Epidermal melanocyte (primary cell): ENCODE measurements at regions not wholly inside any gene's neighbourhood (a gene's known extent, or its start where the extent isn't known, plus 50 kb on each side); places are given as distances from the start of the nearest gene placed in this dataset.
"Not testable (repeated sequence)": the region's sequence is repeated elsewhere in the genome, so short reads cannot be mapped to it uniquely, and the experiment has no call there.

Experiments
- DNase-seq: peaks from one replicate; pipeline ENCODE4 v3.0.0; 2011; ENCODE audit warnings: low spot score; ENCODE audit not compliant: insufficient read length

DNA sequence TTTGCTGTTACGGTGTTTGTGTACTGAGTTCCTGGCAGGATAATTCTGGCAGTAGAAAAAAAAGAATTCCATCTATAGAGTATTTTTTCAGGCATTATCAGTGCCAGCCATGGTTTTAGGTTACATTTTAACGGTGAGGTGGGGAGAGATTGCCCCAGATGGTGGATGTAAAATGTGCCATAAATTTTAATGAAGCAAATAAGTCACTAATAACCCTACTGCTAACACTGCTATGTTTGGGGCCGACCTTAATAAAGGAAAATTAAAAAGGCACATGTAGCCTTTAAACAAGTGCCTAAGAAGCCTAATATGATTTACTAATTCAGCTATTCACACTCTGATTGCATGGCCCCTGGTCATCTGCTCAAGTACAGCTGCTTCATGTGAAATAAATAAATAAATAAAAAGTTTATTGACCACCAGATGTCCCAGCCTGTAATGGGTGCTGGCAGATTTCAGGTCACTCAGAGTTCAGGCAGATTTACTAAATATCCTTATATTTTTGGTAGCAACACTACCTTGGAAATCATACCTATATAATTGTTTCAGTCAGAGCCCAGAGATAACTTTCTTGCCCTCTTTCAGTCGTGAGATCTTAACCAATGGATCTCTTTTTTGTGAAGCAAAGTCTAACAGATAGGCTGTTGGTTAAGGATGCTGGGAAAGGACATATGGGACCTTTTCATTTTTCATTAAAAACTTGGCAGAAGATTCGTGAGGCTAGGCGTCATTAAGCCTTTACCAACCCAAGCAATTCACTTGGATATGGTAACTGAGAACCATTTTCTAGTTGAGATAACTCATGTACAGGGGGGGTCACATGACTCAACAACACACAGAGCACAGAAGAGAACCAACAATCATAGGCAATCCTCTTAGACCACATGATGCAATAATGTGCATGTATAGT is 495.0 kb upstream of the NRSN1 start:
- no peak for DNase-seq

DNA sequence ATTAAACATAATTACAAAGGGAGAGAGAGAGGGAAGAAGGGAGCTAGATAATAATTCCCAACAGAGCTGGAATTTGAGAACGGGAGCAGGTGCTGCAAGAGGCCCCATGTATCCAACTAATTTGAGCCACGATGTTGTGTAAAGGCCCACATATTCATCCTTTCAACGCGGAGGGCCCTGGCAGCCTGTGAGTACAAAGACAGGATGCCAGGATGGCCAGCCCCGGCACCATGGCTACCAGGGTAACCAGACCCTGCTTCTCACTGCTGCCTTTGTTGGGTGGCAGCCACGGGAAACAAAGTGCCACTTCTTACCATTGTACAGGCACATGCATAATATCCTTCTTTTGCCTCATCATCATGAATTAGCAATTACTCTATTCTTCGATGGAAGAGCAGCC is 492.0 kb upstream of the NRSN1 start:
- no peak for DNase-seq

DNA sequence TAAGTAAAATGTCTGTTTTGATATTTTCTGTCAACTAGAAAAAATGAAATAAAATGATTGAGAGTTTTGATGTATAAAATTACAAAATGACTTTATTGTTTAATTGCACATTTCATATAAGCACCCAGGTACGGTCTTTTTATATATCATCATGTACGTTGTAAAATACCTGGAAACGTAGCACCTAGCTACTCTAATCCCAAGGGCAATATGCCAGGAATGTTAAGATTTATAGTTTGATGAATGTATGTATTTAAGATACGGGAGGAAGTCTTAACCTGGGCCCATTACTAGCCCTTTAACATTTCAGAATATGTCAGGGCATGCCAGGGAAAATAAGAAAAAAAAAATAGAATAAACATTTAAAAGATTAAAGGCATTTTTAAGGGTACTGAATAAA is 490.9 kb upstream of the NRSN1 start:
- no peak for DNase-seq

DNA sequence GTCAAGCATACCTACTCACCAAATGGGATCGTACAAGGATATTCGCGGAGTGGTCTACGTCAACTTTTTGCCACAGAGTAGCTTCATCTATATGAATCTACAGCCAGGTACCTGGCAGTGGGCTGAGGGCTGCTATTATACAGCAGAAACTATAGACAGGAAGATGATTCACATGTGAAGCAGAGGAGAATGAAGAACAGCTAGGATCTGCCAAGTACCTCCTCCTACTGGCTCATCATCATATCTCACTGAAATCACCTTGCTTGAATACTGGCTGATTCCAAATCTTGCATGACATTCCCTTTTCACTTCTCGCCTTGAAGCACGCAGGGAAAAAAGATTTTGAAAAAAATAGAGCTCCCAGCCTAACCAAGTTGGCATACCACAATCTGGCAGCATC is 488.7 kb upstream of the NRSN1 start:
- DNase-seq = no peak

DNA sequence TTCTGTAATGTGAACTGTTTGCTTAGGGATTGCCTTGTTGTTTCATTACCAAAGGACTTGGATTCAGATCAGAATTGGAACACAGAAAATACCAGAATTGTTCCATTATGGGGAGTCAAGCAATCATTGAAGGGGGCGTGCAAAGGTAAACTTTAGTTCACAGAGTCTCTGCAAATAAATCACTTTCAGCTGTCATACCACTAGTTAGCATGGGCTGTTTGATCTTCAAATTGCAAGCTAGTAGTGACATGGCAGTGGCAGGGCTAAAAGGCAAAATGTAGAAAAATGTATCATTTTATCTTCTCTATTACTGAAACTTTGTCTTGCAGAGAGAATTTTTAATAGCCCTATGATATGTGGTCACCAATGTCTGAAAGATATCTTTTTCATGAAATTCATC is 483.2 kb upstream of the NRSN1 start:
- DNase-seq = no peak

DNA sequence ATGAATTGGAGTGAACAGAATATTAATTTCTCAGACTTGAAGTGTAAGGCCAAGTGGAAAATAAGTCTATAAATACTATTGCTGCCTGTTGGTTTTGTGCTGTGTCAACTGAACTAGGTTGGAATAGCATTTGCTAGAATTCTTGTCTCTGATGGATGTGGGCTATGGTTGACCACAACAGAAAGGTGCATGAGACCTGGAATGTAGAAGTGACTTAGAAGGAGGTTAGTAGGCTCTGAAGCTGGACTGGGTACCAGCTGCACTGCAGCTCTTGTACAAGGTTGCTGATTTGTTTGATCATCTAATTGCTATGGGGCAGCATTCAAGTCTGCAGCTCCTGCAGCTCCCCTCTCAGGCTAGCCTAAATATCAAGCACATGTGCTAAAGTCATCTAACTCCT is 479.0 kb upstream of the NRSN1 start:
- DNase-seq = no peak

DNA sequence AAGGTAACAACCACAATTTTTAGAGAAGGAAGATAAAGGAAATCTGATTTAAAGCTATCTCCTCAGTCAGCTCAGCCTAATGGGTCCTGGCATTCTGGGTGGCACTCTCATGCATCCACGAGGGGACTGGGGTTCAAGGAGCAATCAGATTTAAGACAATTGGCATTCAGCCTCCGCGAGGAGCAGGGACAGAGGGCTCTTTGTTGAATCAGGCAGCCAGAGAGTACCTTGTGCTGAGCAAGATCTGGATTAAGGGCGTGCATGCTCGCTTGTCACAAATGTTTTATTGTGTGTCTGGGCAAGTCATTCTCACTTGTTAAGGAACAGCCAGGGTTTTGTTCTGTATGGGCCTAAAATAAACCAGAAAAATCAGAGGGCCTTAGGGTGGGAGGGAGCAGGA is 475.3 kb upstream of the NRSN1 start:
- DNase-seq = peak; percentile 66

DNA sequence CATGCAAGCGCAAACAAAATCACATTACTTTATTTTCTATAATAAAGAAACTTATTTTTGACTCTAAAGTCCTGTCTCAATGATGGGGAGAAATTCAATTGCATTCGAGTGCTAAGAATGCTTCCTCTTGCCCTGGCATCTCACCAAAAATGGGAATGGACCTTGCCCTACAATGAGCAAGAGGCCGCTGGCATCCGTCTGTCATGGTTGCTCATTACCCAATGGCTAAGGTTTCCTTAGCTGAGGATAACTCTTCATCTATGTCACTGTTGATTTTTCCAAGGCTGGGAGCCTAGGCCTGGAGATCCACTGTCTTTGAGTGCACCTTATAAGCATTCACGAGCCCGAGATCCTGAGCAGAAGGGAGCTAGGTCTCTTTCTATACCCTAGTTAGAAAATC is 471.3 kb upstream of the NRSN1 start:
- DNase-seq = no peak

DNA sequence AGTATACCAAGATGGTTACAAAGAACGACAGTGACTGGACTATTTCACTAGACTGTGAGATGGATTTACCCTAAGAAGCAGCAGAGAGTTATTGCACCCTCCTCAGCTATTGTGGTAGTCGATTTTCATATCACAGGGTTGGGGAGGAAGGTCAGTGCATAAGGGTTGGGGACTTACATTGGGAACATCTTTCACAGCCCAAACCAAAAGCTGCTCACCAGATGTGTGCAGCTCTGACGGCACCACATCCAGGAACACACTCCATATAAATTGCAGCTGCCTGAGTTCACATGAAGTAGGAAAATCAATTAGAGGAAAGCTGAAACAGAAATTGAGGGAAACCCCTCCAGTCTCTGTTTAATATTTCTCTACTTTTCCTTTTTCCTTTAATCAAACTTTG is 470.5 kb upstream of the NRSN1 start:
- no peak for DNase-seq

DNA sequence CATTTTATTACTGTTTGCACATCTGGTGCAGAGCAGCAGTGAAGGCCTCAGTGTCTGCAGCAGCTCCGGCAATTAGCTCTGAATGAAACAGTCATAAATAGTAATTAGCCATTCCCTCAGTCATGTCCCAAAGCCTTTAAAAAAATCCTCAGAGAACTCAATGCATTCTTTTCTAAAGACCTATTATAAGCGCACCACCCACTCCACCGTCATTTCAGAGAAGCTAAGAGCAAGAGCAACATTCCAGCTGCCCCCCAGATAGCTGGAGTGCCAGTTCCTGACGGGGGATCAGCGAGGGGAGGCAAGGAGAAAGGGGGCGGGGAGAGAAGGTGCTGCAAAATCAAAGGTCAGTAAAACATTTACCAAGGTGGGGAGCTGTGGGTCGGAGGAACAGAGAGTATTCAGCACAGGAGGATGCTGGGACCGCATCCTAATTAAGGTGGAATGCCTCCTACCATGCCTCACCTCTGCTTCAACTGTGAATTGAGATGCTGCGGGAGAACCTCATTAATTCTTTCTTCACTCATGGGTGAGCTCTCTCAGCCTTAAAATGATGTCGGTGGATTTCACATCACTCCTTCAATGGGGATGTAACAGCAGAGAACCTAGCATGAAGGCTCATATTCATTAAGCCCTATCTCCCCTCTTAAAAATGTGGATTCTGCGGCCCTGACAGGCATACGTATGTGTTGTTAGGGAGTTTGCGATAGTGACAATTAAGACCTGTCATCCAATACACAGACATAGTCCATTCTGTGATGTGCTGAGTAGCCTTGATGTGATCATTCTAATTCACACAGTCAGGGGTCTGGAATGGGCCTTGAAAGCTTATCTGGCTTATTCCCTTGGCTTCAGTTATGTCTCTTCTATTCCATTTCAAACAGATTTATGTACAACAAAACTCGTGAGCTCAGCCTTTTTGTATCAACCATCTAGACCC is 469.5 kb upstream of the NRSN1 start:
- no peak for DNase-seq

DNA sequence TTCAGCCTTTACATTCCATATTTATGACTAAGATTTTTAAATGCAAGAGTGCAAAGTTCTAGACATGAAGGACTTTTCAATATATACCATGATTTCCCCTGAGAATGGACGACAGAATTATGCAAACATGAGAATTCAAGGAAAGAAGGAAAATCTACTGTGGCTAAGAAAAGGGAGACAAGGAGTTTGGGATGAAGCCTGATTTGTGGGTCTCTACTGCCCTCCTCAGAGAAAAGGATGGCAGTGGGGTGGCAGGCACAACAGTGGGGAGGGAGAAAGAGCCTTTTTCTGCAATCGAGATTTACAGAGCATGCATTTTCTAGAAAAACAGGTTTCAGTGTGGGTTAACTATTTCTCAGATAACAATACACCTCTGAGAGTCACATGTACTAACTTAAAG is 466.9 kb upstream of the NRSN1 start:
- peak; percentile 38 for DNase-seq

DNA sequence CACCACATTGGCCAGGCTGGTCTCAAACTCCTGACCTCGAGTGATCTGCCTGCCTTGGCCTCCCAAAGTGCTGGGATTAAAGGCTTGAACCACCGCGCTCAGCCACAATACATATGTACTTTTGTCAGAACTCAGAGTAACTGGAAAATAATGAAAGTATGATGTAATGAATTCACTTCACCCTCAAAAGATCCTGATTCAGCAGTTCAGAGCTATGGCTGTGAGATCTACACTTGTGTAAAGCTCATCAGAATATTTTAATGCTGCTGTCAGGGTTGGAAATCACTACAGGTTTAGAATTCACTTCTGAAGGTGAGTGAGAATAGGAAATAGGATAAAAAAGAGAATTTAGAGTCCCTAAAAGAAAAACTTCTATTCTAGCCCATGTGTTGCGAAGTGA is 464.5 kb upstream of the NRSN1 start:
- DNase-seq = no peak

DNA sequence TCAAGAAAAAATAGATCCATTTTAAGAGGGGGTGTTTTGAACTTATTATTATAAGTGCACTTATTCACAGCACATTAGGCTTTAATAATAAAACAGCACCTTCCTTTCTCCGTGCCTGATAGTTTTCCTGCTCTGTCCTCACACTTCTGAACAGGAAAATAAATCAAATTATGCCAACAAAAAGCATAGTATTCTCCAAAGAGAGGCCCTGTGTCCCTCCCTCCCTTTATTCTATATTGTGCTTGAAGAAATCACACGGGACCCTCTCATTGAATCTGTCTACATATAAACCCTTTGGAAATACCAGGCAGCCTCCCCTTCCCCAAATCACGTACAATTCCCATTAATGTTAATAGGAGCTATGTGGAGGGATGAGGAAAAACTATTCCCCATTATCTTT is 462.9 kb upstream of the NRSN1 start:
- DNase-seq = no peak

DNA sequence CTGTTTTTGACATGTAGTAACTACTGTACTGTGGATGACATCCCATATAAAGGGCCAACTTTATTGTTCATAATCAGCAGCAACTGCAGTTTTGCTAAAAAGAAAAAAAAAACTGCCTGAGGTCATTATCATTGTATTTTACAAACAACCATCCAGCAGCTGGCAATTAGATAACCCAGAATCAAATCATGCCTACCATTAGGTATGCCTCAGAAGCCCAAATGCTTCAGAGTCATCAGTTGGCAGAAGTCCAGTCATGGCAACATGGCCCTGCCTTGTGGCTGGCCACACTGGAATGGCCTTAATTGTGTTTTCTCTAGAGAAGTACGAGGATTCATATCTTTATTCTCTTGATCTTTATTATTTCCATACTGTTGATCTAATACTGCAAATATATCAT is 462.4 kb upstream of the NRSN1 start:
- no peak for DNase-seq

DNA sequence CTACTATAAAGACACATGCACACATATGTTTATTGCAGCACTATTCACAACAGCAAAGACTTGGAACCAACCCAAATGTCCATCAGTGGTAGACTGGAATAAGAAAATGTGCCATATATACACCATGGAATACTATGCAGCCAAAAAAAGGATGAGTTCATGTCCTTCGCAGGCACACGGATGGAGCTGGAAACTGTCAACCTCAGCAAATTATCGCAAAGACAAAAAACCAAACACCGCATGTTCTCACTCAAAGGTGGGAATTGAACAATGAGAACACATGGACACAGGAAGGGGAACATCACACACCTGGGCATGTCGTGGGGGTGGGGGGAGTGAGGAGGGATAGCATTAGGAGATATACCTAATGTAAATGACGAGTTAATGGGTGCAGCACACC is 460.1 kb upstream of the NRSN1 start:
- not testable (repeated sequence) for DNase-seq

DNA sequence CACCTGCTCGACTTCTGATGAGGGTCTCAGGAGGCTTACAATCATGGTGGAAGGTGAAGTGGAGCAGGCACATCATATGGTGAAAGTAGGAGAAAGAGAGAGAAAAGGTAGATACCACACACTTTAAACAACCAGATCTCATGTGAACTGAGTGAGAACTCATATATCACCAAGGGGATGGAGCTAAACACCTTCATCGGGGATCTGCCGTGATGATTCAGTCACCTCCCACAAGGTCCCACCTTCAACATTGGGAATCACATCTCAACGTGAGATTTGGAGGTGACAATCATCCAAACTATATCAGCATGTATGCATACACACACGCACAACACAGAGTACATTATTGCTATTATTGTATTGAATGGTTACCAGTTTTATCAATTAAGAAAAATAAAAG is 453.3 kb upstream of the NRSN1 start:
- DNase-seq = no peak

DNA sequence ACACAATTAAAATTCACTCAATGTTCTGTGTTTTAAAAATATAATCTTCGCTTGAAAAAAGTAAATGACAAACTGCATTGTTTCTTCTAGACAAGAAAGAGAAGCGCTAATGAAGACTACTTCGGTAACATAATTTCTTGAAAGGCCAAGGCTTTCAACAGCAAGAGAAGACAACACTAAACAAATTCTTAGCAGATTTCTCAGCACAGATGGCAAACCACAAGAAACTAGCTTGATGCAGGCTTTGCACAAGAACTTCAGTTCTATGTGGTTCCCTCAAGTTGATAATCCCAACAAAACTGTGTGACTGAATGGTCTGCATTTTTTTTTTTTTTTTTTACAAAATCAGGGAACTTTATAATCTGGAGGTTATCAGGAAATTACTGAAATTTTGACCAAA is 447.4 kb upstream of the NRSN1 start:
- no peak for DNase-seq

DNA sequence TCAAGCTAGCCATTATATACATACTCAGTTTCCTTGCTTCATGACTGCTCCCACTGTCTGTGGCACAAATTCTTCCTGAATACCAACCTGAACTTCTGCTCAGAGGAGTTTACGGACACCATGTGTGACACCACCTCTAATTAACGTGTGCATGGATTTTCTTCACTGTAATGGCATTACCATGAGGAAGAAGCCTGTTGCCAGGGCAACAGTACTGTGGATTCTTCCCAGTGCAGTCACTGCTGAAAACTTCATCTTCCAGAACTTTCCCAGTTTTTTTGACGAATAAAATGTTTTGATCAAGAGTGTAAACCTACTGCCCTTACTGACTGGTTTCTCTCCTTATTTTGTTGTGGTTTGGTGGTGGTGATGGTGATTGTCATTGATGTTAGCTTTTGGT is 444.3 kb upstream of the NRSN1 start:
- no peak for DNase-seq

DNA sequence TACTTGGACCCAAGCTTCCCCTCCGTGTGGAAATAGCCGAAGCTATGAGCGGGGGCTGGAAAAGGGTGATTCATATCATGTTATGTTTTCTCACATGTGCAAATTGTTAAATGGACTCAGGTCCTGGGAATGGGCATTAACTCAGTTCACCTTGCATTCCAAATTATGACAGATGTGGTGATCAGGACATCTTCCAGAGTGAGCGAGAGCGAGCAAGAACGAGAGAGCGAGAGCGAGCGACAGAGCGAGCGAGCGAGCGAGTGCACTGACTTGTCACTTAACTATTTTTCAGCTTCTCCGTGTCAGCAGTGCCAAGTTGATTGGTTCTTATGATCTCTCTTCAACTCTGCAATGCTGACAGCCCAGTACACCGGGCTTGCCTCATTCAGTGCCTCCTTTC is 437.4 kb upstream of the NRSN1 start:
- no peak for DNase-seq

DNA sequence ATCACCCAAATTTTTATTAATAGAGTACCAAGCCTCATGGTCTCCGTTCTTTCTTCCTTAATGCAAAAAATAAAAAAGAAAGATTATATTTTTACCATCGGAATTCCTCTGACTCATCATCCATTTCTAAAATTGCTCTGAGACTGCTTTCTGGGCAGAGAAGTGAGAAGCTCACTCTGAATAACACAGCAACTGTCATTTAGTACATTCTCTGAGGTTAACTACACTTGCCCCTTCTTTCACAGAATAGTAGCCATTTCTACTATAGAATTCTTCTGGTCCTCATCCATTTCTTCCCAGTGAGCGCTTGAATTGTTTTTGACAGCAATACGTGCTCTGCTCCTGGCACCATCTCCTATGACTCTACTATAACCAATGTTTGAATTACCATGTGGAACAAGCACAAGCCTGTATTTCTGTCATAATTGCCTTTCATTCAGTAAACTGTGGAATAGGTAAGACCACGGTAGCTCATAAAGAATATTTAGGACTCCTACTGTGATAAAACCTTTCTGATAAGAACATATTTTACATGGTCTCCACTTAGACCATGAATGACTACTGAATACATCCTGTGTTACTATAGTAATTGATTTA is 435.5 kb upstream of the NRSN1 start:
- DNase-seq = no peak

DNA sequence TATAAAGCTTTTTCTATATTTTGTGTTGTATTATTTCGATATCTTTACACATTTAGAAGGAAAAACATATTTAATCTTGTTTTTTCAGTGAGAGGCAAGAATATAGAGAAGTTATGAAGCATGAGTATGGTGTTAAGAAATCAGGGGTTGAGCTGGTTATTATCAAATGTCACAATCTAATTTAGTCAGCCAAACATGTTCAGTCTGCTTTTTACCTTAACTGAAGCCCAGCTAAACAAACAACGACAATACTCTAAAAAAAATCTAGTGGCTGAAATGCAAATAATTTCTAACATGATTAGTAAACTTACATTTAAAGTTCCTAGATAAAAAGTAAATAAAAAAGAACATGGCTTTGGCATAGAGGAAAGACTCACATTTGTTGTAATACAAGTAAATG is 433.8 kb upstream of the NRSN1 start:
- DNase-seq = no peak

DNA sequence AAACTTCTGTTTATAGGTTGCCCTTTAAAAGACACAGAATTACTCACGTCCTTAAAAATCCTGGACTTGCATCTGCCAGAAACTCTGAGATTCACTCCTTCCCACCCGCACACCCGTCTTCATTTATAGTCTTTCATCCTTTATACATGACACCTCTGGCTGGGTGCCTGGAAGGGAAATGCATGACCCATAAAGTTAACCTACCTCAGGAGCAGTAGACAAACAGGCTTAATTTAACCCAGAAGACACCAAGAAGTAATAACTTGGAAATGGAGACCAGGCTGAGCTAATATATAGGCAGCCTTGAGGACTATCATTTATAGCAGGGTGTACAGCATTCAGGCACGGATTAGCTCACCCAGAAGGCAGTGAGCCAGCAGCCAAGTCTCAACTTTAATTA is 429.0 kb upstream of the NRSN1 start:
- no peak for DNase-seq
